ENCODE measurements at regions not wholly inside any gene's neighbourhood (a gene's known extent, or its start where the extent isn't known, plus 50 kb on each side); places are given as distances from the start of the nearest gene placed in this dataset.

GRCh38 chrX:139290310-139290709, 240.2 kb upstream of the F9 start:
- DNase-seq (ENCODE audit: low spot score): no peak

GRCh38 chrX:139287155-139287924, 243.2 kb upstream of the F9 start:
- no peak for DNase-seq (ENCODE audit: low spot score)

GRCh38 chrX:139286342-139286741, 244.2 kb upstream of the F9 start:
- DNase-seq (ENCODE audit: low spot score): no peak

- DNase-seq (ENCODE audit: low spot score): no peak
These were observed 262.7 kb upstream of the F9 start for GRCh38 chrX:139267851-139268250.

GRCh38 chrX:139246295-139246694, 284.2 kb upstream of the F9 start:
- DNase-seq (ENCODE audit: low spot score): no peak

GRCh38 chrX:139237141-139237540, 293.4 kb upstream of the F9 start:
- no peak for DNase-seq (ENCODE audit: low spot score)

GRCh38 chrX:139234898-139235297, 295.6 kb upstream of the F9 start:
- no peak for DNase-seq (ENCODE audit: low spot score)

GRCh38 chrX:139224953-139225665, 305.4 kb upstream of the F9 start:
- DNase-seq (ENCODE audit: low spot score): no peak

GRCh38 chrX:139222511-139223200, 307.9 kb upstream of the F9 start:
- DNase-seq (ENCODE audit: low spot score): no peak

- DNase-seq (ENCODE audit: low spot score): no peak
These were observed 317.3 kb upstream of the F9 start for GRCh38 chrX:139213241-139213709.

- DNase-seq (ENCODE audit: low spot score): no peak
These were observed 318.9 kb upstream of the F9 start for GRCh38 chrX:139211568-139212182.

- no peak for DNase-seq (ENCODE audit: low spot score)
These were observed 321.2 kb upstream of the F9 start for GRCh38 chrX:139209342-139209741.

- DNase-seq (ENCODE audit: low spot score): no peak
These were observed 322.9 kb upstream of the F9 start for GRCh38 chrX:139207655-139208054.

- no peak for DNase-seq (ENCODE audit: low spot score)
These were observed 323.6 kb upstream of the F9 start for GRCh38 chrX:139206914-139207313.

- DNase-seq (ENCODE audit: low spot score): peak; percentile 64
These were observed 325.5 kb upstream of the F9 start for GRCh38 chrX:139204898-139205667.

- DNase-seq (ENCODE audit: low spot score): no peak
These were observed 326.0 kb upstream of the F9 start for GRCh38 chrX:139204571-139204897.

- no peak for DNase-seq (ENCODE audit: low spot score)
These were observed 326.6 kb upstream of the F9 start for GRCh38 chrX:139203651-139204570.

- DNase-seq (ENCODE audit: low spot score): no peak
These were observed 327.7 kb upstream of the F9 start for GRCh38 chrX:139202742-139203420.

GRCh38 chrX:139201924-139202323, 328.6 kb upstream of the F9 start:
- DNase-seq (ENCODE audit: low spot score): no peak

GRCh38 chrX:139200793-139201192, 329.7 kb upstream of the F9 start:
- DNase-seq (ENCODE audit: low spot score): no peak
